GM23248 (cell line): ENCODE measurements at regions not wholly inside any gene's neighbourhood (a gene's known extent, or its start where the extent isn't known, plus 50 kb on each side); places are given as distances from the start of the nearest gene placed in this dataset.

Experiments
- EZH2 ChIP-seq: fragments of 200-600 bp; sonication (generic); IDR thresholded peaks from 2 replicates; pipeline ENCODE4 v1.6.1; 2018; ENCODE audit warnings: antibody characterized with exemption, mild to moderate bottlenecking; ENCODE audit not compliant: insufficient read depth, poor library complexity, severe bottlenecking
- EZH2phosphoT487 ChIP-seq: fragments of 200-600 bp; sonication (generic); IDR thresholded peaks from 2 replicates; pipeline ENCODE4 v1.6.1; 2018; ENCODE audit warnings: antibody characterized with exemption, moderate library complexity, mild to moderate bottlenecking, low read depth; ENCODE audit not compliant: insufficient read depth

- no peak for TF ChIP-seq EZH2phosphoT487
- no peak for TF ChIP-seq EZH2
Measured at GRCh38 chr2:525611-526010, 151.6 kb downstream of the TMEM18 start.
